Peyer's patch (tissue), 4 donors: ENCODE measurements at regions not wholly inside any gene's neighbourhood (a gene's known extent, or its start where the extent isn't known, plus 50 kb on each side); places are given as distances from the start of the nearest gene placed in this dataset.

Experiments used
- DNase-seq, 3 donors: peaks; one replicate each; pipeline ENCODE4 v3.0.0-alpha.2; 2017 to 2019
- H3K27ac ChIP-seq, 4 donors: fragments of 200-600 bp; sonication (generic); one replicate each; pipeline ENCODE4 v1.5.1; 2016 to 2019
- H3K27me3 ChIP-seq, 2 donors: fragments of 200-600 bp; sonication (generic); one replicate each; pipeline ENCODE4 v1.5.1; 2019
- H3K36me3 ChIP-seq, 3 donors: fragments of 200-600 bp; sonication (generic); one replicate each; pipeline ENCODE4 v1.5.1; 2016 to 2019
- H3K4me1 ChIP-seq, 4 donors: fragments of 200-600 bp; sonication (generic); one replicate each; pipeline ENCODE4 v1.5.1; 2016 to 2019
- H3K4me3 ChIP-seq, 4 donors: fragments of 200-600 bp; sonication (generic); 1 replicate in 3 of 4; 2 replicates in 1 of 4; pipeline ENCODE4 v1.5.1; 2016 to 2019; ENCODE audit warnings: mild to moderate bottlenecking in 1 of 4
- H3K9me3 ChIP-seq, 4 donors: fragments of 200-600 bp; sonication (generic); one replicate each; pipeline ENCODE4 v1.5.1; 2016 to 2019; ENCODE audit warnings: mild to moderate bottlenecking in 1 of 4
- CTCF ChIP-seq, 6 experiments: fragments of 450-650 bp in 4 of 6; fragments of 200-600 bp in 2 of 6; sonication (generic) in 1 of 6; IDR thresholded peaks; one replicate each; pipeline ENCODE4 v1.5.1; 2017 to 2019; ENCODE audit warnings: antibody characterized with exemption in 6 of 6, mild to moderate bottlenecking in 3 of 6, moderate library complexity in 1 of 6
- POLR2A ChIP-seq, 2 donors: fragments of 450-650 bp; IDR thresholded peaks; one replicate each; pipeline ENCODE4 v1.5.1; 2017; ENCODE audit warnings: antibody characterized with exemption in 2 of 2, mild to moderate bottlenecking in 2 of 2, moderate library complexity in 2 of 2

GRCh38 chr5:39846144-39846543 is 421.4 kb upstream of the DAB2 start:
- no peak for DNase-seq
- H3K27me3 ChIP-seq, result no peaks in the 10 kb centered on the region
- H3K9me3 ChIP-seq, result no peaks in the 10 kb centered on the region
- no peak overlapping the region for H3K27ac ChIP-seq
- no peaks in the 10 kb centered on the region for H3K36me3 ChIP-seq
- TF ChIP-seq CTCF (IDR thresholded peaks at IDR 0.05) (no peak), POLR2A (IDR thresholded peaks at IDR 0.05) (no peak)
- no peak overlapping the region for H3K4me3 ChIP-seq
- H3K4me1 ChIP-seq, result no peaks in the 10 kb centered on the region

GRCh38 chr5:39843767-39844166 is 419.0 kb upstream of the DAB2 start:
- Histone ChIP-seq H3K4me3 (no peak overlapping the region), H3K36me3 (no peaks in the 10 kb centered on the region), H3K27me3 (no peaks in the 10 kb centered on the region), H3K4me1 (no peaks in the 10 kb centered on the region), H3K27ac (no peak overlapping the region), H3K9me3 (no peaks in the 10 kb centered on the region)
- no peak for DNase-seq
- TF ChIP-seq POLR2A (IDR thresholded peaks at IDR 0.05), result no peak
- no peak for TF ChIP-seq CTCF (IDR thresholded peaks at IDR 0.05)

GRCh38 chr5:39835371-39835770 is 410.6 kb upstream of the DAB2 start:
- H3K4me1 ChIP-seq, result no peaks in the 10 kb centered on the region
- no peaks in the 10 kb centered on the region for H3K27me3 ChIP-seq
- H3K36me3 ChIP-seq, result no peaks in the 10 kb centered on the region
- no peak overlapping the region for H3K4me3 ChIP-seq
- H3K9me3 ChIP-seq, result no peaks in the 10 kb centered on the region
- no peak overlapping the region for H3K27ac ChIP-seq
- TF ChIP-seq CTCF (IDR thresholded peaks at IDR 0.05) (no peak), POLR2A (IDR thresholded peaks at IDR 0.05) (no peak)
- DNase-seq, result no peak

GRCh38 chr5:39829441-39829840 is 404.7 kb upstream of the DAB2 start:
- H3K27me3 ChIP-seq, result no peaks in the 10 kb centered on the region
- H3K36me3 ChIP-seq, result no peaks in the 10 kb centered on the region
- DNase-seq, result no peak
- H3K4me3 ChIP-seq, result no peak overlapping the region
- H3K27ac ChIP-seq, result no peak overlapping the region
- TF ChIP-seq POLR2A (IDR thresholded peaks at IDR 0.05), result no peak
- no peaks in the 10 kb centered on the region for H3K9me3 ChIP-seq
- H3K4me1 ChIP-seq, result no peaks in the 10 kb centered on the region

GRCh38 chr5:39826051-39826450 is 401.3 kb upstream of the DAB2 start:
- Histone ChIP-seq H3K27ac (no peak overlapping the region), H3K27me3 (no peaks in the 10 kb centered on the region), H3K9me3 (no peaks in the 10 kb centered on the region), H3K36me3 (no peaks in the 10 kb centered on the region), H3K4me1 (no peaks in the 10 kb centered on the region), H3K4me3 (no peak overlapping the region)
- TF ChIP-seq CTCF (IDR thresholded peaks at IDR 0.05) (no peak), POLR2A (IDR thresholded peaks at IDR 0.05) (no peak)
- no peak for DNase-seq

- no peak for TF ChIP-seq CTCF (IDR thresholded peaks at IDR 0.05)
- TF ChIP-seq POLR2A (IDR thresholded peaks at IDR 0.05), result no peak
- Histone ChIP-seq H3K4me1 (no peaks in the 10 kb centered on the region), H3K4me3 (no peak overlapping the region), H3K9me3 (no peaks in the 10 kb centered on the region), H3K27ac (no peak overlapping the region), H3K36me3 (no peaks in the 10 kb centered on the region), H3K27me3 (no peaks in the 10 kb centered on the region)
- DNase-seq, result no peak
Measured at GRCh38 chr5:39825301-39825700, 400.5 kb upstream of the DAB2 start.
